ENCODE measurements at regions not wholly inside any gene's neighbourhood (a gene's known extent, or its start where the extent isn't known, plus 50 kb on each side); places are given as distances from the start of the nearest gene placed in this dataset.
A peak's percentile ranks its signal among the peaks of the same experiment; 100 is the strongest.
"Not testable (repeated sequence)": the region's sequence is repeated elsewhere in the genome, so short reads cannot be mapped to it uniquely, and the experiment has no call there.

DNA sequence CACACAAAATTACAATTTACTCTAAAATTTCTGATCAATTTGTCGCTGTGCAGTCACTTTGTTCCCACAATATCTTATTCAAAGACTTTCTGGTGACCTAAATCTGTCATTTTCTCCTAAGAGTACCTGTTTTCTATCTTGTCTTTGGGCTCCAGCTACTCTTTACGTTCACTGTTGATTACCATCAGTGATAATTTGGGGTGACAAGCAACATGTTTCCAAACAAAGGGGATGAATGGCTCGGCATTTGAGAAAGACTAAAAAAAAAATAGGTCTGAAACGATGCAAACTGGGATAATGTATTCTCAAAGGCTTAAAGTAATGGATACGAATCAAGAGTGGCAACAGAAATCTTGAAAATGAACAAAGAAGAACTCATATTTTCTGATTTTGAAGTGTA lies 205.2 kb upstream of the DAB2 start:
- no peak for DNase-seq

DNA sequence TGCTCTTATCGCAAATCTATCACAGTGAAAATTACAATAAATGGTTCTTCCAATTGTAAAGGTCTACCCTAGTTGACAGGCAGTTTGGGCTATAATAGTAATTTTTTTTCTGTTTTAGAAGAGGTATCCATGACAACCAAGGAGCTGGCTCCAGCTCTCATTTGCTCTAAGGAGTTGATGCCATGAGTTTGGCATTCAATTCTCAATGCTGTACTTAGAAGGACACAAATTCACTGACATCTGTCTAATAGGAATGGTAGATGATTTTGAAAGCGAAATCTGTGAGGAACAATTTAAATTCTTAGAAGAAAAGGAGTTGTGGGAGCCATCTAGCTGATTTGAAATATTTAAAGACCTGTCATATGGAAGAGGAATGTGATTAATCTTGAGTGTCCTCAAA lies 203.6 kb upstream of the DAB2 start:
- DNase-seq = no peak

DNA sequence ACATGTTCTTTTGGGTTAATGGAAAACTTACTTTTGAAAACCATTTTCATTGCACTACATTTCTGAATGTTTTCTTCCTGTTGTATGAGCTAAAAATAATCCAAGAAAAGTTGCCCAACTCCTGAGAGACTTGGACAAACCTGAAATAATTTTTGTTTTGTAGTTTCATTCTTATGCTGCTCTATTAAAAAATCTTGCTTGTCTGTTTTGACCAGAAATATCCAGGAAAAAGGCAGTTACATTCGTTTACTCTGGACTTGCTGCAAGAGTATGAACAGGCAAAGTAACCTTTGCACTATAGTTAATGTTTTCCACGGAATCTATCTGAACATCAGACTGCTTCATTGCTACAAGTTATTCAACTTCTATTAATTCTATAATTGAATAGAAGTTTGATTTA lies 200.1 kb upstream of the DAB2 start:
- peak; percentile 23 for DNase-seq

DNA sequence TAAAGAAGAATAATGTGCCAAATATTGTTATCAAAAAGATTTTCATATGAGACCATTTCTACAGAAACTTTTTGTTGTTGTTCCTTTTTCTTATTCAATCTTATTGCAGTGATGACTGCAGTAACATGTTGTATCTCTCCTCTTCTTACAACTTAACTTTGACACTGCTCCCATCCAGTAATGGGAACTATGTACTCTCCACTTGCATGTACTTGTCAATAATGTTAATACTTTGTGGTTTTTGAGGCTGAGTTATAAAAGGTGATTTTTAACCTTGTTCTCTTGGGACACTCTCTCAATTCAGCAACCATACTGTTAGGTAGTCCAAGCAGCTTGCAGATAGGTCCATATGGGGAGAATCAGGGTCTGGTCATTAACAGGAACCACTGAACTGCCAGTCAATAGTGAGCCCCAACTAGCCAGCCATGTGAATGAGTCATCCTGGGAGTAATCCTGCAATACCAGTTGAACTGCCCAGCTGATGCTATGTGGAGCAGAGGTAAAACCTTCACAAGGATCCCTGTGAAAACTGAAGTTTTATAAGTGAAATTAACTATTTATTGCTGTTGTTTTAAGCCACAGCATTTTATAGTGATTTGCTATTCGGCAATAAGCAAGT lies 199.6 kb upstream of the DAB2 start:
- DNase-seq = peak; percentile 86

DNA sequence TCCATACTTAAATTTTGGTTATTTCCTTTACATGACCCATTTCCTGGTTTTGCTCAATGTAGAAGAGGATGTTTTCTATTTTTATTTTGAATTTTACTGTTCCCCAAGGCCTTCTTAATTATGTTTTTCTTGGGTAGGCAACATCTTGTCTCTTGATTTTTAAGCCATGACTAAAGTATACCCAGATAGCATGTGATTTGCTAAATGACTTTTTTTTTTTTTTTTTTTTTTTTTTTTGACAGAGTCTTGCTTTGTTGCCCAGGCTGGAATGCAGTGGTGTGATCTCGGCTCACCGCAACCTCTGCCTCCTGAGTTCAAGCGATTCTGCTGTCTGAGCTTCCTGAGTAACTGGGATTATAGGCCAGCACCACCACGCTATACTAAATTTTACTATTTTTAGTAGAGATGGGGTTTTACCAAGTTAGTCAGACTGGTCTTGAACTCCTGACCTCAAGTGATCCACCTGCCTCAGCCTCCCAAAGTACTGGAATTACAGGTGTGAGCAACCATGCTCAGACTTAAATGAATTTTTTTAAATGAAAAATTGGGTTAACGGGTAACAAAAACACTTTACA lies 198.6 kb upstream of the DAB2 start:
- DNase-seq = no peak

DNA sequence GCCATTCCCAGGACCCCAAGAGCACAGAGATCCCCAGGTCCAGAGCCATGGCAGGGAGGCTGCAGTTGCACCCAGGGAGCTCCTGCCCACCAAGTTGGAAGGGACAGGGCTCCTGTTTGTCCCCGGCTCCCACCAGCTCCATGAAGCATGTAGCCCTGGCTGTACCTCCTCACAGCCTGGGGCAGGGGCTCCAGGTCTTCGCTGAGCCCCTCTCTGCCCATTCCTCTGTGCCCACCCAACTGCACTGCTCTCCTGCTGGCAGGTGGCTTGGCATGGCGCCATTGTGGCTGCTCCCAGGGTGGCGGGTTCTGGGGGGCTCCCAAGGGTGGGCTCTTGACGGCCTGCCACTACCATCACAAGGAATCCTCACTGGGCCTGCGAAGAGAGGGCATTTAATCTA lies 197.5 kb upstream of the DAB2 start:
- no peak for DNase-seq

DNA sequence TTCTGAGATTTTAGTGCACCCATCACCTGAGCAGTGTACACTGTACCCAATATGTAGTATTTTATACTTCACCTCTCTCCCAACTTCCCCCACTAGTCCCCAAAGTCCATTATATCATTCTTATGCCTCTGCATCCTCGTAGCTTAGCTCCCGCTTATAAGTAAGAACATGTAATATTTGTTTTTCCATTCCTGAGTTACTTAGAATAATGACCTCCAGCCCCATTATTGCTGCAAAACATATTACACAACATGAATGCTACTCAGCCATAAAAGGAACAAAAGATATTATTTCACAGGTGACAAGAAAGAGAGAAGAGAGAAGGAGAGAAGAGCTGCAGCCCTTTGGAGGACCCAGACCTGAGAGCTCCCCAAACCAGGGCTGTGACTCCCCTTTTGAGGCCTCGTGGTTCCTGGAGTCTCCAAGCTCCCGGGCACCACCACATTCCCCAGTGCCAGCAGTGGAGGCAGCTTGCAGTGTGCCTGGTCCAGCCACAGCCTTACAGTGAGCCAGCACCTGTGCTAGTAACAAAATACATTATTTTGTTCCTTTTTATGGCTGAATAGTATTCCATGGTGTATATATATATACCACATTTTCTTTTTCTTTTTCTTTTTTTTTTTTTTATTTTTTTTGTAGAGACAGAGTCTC lies 194.5 kb upstream of the DAB2 start:
- no peak for DNase-seq

DNA sequence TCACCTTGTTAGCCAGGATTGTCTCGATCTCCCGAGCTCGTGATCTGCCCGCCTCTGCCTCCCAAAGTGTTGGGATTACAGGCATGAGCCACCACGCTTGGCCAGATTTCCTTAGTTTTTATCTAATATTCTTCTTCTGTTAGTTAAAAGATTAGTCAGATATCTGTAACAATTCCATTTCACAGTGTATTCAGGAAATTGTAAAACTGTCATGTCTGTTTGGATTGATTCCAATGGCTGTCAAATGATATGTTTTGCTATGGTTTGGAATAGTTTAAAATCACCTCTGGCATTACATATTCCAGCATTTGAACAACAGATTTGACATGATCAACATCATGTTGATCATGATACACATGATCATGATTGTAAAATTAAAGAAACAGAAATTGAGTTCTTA lies 193.6 kb upstream of the DAB2 start:
- DNase-seq = no peak

DNA sequence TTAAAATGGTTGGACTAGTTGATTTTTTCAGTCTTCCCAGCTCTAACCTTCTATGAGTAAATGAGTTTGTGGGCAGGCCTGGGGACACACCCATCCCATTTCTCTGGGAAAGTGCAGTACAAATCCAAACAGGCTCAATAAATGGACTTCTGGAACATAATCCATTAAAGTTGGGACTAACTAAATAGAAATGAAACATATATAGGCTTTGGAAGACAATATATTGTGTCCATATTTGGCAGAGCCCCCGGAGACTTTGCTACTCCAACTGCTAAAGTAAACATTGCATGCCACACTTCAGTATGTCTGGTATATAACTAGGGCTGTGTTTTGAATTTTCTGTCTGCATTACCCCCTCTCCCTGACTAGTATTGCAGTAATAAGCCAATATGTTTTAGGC lies 191.4 kb upstream of the DAB2 start:
- DNase-seq = no peak

DNA sequence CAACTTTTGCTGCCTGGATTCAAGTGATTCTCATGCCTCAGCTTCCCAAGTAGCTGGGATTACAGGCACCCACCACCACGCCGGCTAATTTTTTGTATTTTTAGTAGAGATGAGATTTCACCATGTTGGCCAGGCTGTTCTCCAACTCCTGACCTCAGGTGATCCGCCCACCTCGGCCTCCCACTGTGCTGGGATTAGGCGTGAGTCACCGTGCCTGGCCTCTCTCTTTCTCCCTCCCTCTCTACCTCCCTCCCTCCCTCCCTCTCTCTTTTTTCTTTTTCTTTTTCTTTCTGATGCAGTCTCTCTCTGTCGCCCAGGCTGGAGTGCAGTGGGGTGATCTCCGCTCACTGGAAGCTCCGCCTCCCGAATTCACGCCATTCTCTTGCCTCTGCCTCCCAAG lies 186.3 kb upstream of the DAB2 start:
- DNase-seq = not testable (repeated sequence)

DNA sequence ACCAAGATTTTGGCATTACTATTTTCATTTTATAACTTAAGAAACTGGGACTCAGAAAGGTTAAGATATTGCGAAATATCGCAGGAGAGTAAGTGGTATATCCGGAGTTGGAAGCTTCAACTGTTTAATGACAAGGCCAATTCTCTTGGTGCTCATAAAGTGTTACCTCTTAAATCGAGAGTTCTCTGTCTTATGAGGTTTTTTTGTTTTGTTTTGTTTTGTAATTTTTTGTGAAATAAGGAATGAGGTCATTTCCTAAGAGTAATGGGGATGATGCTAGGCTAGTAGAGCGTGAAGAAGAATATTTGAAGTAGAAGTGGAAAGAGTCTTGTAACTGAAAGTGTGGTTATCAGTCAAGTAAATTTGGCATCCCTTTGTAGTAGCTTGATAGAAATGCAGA lies 183.2 kb upstream of the DAB2 start:
- DNase-seq = no peak

DNA sequence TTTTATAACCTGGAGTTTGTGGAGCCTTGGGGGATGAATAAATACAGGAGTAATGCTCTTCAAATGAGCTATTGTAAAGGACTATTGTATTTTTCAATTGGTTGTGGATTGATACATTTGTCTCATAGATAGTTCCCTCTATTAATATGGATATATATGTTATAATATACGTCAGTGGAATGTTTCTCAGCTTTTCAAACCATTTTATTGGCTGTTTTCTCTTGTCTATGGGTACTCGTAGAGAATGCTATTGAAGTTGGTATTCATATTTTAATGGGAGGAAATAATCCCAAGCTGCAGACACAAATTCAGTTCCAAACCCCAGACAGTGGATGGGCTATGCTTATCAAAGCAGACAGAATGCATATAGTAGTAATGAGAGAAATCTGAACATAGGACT lies 181.8 kb upstream of the DAB2 start:
- DNase-seq = no peak

DNA sequence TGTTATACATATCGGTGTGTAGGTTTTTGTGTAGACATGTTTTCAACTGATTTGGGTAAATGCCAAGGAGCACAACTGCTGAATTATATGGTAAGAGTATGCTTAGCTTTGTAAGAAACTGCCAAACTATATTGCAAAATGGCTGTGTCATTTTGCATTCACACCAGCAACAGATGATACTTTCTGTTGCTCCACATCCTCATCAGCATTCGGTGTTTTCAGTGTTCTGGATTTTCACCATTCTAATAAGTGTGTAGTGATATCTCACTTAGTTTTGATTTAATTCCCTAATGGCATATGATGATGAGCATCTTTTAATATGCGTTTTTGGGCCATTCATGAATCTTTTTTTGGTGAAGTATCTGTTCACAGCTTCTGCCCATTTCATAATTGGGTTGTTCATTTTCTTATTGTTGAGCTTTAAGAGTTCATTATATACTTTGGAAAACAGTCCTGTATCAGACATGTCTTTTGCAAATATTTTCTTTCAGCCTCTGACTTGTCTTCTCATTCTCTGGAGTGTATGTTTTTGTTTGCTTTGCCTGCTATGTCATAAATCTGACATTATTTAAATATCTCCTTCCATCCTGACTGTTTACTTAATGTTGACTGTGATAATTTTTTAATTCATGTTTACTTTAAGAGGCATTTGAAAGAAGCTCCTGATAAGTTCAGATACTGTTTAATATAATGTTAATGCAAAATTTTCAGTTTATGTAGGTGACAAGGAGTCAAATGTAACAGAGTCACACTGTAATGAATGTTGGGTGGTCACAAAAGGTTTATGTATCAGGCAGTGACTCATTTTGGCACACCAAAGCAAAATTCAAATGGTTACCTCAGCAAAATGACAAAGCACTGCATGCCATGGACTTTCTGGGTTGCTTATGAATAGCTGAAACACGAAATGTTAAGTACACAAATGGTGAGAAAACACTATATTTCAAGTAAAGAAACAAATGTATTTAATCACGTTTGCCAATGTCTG lies 181.1 kb upstream of the DAB2 start:
- peak; percentile 65 for DNase-seq

DNA sequence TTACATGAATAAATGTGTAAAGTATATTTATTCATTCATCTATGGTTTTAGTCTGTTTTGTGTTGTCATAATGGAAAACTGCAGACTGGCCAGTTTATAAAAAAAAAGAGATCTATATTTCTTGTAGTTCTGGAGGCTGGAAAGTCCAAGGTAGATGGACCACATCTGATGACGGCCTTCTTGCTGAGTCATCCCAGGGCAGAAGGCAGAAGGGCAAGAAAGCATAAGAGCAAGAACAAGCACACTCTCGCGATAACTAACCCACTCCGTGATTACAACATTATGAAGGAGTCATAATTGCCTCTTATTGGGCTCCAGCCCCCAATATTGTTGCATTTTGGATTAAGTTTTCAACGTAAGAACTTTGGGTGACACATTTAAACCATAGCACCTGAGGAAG lies 180.4 kb upstream of the DAB2 start:
- peak; percentile 57 for DNase-seq

DNA sequence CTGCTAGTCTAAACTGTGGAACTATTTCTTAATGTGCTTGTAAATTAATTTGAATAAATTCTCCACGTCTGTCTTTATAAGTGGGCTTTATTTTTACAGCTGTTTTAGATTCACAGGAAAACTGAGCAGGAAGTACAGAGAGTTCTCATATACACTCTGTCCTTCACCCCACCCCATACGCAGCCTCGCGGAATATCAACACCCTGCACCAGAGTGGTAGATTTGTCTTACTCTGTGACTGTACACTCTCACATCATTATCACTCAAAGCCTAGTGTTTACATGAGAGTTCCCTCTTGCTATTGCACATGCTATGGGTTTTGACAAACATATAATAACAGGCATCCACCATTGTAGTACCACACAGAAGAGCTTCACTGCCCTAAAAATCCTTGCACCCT lies 179.7 kb upstream of the DAB2 start:
- peak; percentile 3 for DNase-seq

DNA sequence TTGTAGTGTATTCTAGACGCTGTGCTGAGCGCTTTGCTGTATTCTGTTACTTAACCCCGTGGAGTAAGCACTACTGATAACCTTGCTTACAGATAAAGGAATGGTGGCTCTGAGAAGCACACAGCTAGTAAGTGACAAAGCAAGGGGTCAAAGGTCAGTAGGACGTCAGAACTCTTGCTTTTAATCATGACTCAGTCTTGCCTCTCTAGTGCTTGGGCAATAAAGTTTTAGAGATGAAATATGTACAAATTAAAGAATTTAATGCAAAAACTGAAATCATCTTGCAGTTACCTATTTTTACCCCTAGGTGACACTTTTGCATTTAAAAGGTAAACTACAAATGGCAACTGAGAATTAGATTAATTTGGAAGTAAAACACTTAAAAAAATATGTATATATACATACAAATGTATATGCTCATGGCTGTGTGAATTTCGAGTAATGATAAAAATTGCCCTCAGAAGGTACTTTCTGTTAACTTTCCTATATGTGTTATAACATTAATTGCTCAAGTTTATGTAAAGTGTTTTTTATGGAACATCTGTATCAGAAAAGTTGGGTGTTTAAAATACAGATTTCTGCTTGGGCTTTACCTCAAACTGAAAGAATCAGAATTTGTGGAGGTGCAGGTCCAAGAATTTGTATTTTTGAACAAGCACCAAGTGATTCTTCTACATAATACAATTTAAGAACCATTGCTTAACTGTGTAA lies 175.1 kb upstream of the DAB2 start:
- peak; percentile 57 for DNase-seq

DNA sequence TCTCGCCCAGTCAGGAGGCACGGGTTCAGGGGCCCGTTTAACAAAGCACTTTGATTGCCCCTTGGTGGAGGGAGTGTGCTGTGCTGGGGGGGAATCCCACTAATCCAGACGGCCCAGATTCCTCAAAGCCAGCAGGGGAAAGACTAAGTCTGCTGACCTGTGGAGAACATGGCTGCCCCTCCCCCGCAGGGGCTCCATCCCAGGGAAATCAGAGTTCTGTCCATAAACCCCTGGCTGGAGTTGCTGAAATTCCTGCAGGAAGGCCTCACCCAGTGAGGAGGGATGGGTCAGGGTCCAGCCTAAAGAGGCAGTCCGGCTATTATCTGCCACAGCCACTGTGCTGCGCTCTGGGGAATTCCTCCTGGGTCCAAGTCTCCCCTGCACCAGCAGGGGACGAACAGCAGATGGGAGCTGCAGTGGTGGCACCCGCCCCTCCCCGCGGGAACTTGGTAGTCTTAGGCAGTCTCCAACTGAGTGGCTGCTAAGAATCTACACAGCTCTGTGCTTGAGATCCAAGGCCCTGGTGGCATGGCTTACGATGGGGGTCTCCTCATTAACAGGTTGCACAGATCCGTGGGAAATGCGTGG lies 174.0 kb upstream of the DAB2 start:
- no peak for DNase-seq

DNA sequence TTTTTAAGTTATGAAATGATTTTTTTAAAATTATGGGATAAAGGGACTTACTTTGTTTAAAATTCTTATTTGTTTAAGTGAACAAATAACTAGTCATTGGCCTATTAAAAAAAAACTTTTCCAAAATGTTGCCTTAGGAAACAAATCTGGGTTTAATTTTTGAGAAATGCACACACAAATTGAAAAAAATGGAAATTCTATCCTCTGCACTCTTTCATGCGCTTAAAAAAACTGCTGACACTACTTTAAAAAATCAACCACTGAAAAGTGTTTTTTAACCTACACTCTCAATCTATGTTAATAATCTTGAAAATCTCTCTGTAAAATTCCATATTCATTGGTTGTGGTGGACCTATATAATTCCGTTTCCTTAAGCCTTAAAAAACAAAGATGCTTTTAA lies 163.4 kb upstream of the DAB2 start:
- no peak for DNase-seq

DNA sequence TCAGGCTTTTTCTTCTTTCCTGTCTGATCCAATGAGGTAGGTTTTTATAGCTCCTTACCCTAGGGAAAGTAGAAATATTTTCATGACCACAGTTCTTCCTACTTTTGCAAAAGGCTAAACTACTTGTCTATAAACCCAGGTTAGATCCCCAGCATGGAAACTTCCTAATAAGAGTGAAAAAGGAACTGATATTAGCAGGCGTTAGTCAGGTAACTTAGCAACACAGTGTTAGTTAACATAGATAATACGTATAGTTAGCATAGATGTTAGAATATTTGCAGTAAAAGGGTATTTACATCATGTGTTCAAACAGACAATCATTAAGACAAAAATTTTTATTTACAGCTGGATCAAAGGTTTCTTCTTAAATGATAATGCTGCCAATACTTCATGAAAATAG lies 162.9 kb upstream of the DAB2 start:
- no peak for DNase-seq

DNA sequence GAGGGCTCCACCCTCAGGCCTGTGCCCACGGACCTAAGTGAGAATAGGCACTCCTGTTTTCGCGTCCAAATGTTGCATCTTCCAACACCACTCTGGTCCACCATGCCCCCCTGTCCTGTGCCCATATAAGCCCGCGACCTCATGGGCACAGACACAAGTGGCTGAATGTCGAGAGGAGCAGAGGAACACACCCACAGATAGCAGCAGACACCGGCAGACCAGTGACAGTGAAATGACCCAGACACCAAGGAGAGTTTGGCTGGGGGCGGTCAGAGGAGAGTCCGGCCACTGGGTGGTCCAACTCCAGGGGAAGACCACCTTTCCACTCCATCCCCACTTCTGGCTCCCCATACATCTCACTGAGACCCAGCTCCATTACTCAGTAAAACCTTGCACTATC lies 161.4 kb upstream of the DAB2 start:
- DNase-seq = no peak

DNA sequence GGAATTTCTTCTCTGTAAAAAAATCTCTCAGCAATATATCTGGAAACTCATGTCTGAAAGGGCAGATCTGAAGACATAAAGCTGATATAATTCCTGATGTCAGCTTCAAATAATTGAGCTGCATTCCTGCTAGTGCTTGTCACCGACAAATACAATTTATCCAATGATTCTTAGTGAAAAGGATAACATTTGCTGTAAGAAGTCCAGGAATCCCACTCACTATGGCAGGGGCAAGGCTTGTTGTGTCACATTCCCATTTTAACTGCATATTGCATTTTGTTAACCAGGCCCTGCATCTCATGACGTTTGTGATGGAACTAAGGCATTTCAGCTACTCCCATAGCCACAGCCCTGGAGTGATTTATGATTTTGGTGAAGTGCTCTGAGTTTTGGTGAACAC lies 160.1 kb upstream of the DAB2 start:
- no peak for DNase-seq

DNA sequence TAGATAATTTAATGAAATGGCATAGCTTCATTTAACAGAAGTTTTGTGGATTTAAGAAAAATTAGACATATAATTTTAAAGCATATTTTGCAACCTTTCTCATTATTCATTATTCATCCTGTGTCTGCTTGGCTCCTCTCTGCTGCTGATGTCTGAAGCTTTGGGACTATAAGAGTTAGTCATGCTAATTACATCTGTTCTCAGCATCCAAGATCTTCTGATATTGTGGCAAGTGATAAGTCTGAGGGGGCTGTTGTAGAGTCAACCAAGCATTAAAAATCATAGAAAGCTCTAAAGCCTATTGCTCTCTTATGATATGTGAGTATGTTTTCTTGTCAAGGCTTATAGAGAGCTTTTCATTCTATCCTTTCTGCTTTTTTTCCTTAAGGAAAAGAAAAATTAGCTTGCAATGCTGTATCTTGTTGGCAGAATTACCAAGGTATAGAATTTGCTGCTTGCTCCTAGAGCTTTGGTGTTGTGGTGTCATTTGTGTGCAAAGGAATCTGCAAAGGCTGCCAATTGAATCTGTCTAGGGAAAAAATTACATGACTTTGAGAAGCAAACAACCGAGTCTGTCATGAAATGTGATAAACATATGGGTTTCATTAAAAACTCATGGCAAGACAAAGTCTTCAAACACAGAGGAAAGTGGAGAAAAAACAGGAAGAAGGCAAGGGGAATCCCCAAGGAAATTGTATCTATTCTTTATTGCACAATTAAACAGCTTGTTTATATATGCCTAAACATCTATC lies 156.1 kb upstream of the DAB2 start:
- no peak for DNase-seq

Measured in DMS53 (cell line).